ENCODE measurements at regions not wholly inside any gene's neighbourhood (a gene's known extent, or its start where the extent isn't known, plus 50 kb on each side); places are given as distances from the start of the nearest gene placed in this dataset.
"Not testable (repeated sequence)": the region's sequence is repeated elsewhere in the genome, so short reads cannot be mapped to it uniquely, and the experiment has no call there.

- H3K36me3 Mint-ChIP-seq; DNase-seq; H3K27ac Mint-ChIP-seq; H3K36me3 ChIP-seq (ENCODE audit: control insufficient read depth in 2 of 3, insufficient read depth in 3 of 3, low read length in 3 of 3); POLR2A ChIA-PET; H3K27me3 Mint-ChIP-seq; intact Hi-C loops (cut with micrococcal nuclease); ATAC-seq; H3K4me1 ChIP-seq (ENCODE audit: control insufficient read depth in 2 of 2, insufficient read depth in 2 of 2, low read length in 2 of 2); H3K9me3 ChIP-seq (ENCODE audit: control insufficient read depth in 2 of 3, low read length in 3 of 3); H3K9me3 Mint-ChIP-seq; H3K27ac ChIP-seq (ENCODE audit: low read depth, low read length); H3K4me3 Mint-ChIP-seq; H3K4me3 ChIP-seq (ENCODE audit: low read length); H3K4me1 Mint-ChIP-seq; CTCF ChIA-PET; H3K27me3 ChIP-seq (ENCODE audit: control insufficient read depth in 2 of 2, insufficient read depth in 2 of 2, low read length in 2 of 2): not testable (repeated sequence)
Observed at GRCh38 chr2:182609005-182609404, 107.1 kb upstream of the DNAJC10 start.

DNA sequence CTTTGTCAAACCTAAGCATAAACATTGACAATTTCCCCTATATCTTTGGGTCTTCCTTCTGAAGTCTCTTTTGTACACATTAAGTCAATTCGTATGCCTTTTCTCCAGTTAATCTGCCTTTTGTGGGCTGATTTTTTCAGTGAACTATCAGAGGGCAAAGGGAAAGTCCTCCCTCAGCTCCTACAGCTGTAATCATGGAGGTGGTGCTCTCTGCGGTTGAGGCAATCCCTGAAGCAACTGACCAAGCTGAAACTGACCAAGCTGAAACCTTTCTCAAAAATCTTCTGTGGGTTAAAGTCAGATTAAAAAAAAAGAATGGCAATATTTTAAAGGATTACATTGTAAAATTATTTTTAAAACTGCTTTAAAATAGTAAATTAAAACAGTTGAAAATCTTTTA, 105.8 kb upstream of the DNAJC10 start:
- Histone ChIP-seq H3K4me1 (ENCODE audit: control insufficient read depth in 2 of 2, insufficient read depth in 2 of 2, low read length in 2 of 2) (no peaks in the 10 kb centered on the region), H3K4me3 (ENCODE audit: low read length) (no peak overlapping the region), H3K27ac (ENCODE audit: low read depth, low read length) (no peak overlapping the region), H3K9me3 (ENCODE audit: control insufficient read depth in 2 of 3, low read length in 3 of 3) (no peaks in the 10 kb centered on the region), H3K36me3 (ENCODE audit: control insufficient read depth in 2 of 3, insufficient read depth in 3 of 3, low read length in 3 of 3) (no peaks in the 10 kb centered on the region), H3K27me3 (ENCODE audit: control insufficient read depth in 2 of 2, insufficient read depth in 2 of 2, low read length in 2 of 2) (no peaks in the 10 kb centered on the region)
- no peak for DNase-seq
- H3K9me3 Mint-ChIP-seq = peaks cover 0 to 6% (median 0%) of the 10 kb centered on the region in 11 donors
- H3K27ac Mint-ChIP-seq = no peak overlapping the region
- H3K36me3 Mint-ChIP-seq = no peaks in the 10 kb centered on the region
- POLR2A ChIA-PET = no interaction called here
- no peak for ATAC-seq
- H3K4me3 Mint-ChIP-seq = no peak overlapping the region
- H3K4me1 Mint-ChIP-seq = peaks cover 0 to 2% (median 0%) of the 10 kb centered on the region in 7 donors
- CTCF ChIA-PET = no interaction called here
- intact Hi-C loops (cut with micrococcal nuclease) = no loop called here
- H3K27me3 Mint-ChIP-seq = peaks cover 0 to 6% (median 0%) of the 10 kb centered on the region in 5 donors

DNA sequence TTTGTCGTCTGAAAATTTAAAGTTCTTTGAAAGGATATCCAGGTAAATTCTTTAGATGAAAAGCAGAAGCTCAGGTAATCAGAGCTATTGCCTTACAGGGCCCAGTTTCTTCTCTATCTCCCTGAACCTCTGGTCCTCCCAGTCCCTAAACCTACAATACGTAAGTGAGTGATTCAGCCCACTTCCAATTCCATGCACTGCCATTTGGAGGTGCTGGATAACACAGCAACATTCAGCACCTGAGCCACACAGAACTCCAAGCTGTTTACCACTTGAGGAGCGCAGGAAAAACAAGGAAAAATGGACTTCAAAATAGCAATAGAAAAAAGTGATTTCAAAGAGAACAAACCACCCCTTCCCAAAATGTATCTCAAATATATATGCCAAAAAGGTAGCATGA, 105.0 kb upstream of the DNAJC10 start:
- Histone ChIP-seq H3K9me3 (ENCODE audit: control insufficient read depth in 2 of 3, low read length in 3 of 3) (no peaks in the 10 kb centered on the region), H3K4me1 (ENCODE audit: control insufficient read depth in 2 of 2, insufficient read depth in 2 of 2, low read length in 2 of 2) (no peaks in the 10 kb centered on the region), H3K4me3 (ENCODE audit: low read length) (no peak overlapping the region), H3K36me3 (ENCODE audit: control insufficient read depth in 2 of 3, insufficient read depth in 3 of 3, low read length in 3 of 3) (no peaks in the 10 kb centered on the region), H3K27ac (ENCODE audit: low read depth, low read length) (no peak overlapping the region), H3K27me3 (ENCODE audit: control insufficient read depth in 2 of 2, insufficient read depth in 2 of 2, low read length in 2 of 2) (no peaks in the 10 kb centered on the region)
- DNase-seq = no peak
- intact Hi-C loops (cut with micrococcal nuclease) = no loop called here
- no peak overlapping the region for H3K27ac Mint-ChIP-seq
- ATAC-seq = no peak
- H3K4me1 Mint-ChIP-seq = peaks cover 0 to 2% (median 0%) of the 10 kb centered on the region in 7 donors
- H3K9me3 Mint-ChIP-seq = peaks cover 0 to 6% (median 0%) of the 10 kb centered on the region in 11 donors
- CTCF ChIA-PET = no interaction called here
- H3K4me3 Mint-ChIP-seq = no peak overlapping the region
- H3K27me3 Mint-ChIP-seq = peaks cover 0 to 5% (median 0%) of the 10 kb centered on the region in 5 donors
- POLR2A ChIA-PET = no interaction called here
- no peaks in the 10 kb centered on the region for H3K36me3 Mint-ChIP-seq

DNA sequence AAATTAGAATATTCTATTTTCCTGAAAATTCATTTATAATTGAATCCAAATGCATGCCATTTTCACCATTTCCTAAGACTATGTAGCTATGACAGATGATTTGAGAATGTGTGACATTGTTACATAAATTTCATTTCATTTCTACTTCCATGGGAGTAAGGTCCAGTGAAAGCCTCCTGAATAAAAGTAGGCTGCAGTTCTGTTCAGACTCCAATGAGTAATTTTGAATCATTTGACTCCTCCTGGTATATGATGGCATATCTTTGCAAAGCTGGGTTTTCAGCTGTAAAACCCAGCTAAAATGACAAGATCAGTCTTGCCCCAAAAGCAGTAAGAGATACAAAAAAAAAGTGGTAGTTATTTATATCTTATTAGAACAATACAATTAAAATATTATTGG, 101.0 kb upstream of the DNAJC10 start:
- H3K4me3 Mint-ChIP-seq = no peak overlapping the region
- Histone ChIP-seq H3K27ac (ENCODE audit: low read depth, low read length) (no peak overlapping the region), H3K9me3 (ENCODE audit: control insufficient read depth in 2 of 3, low read length in 3 of 3) (no peaks in the 10 kb centered on the region), H3K27me3 (ENCODE audit: control insufficient read depth in 2 of 2, insufficient read depth in 2 of 2, low read length in 2 of 2) (no peaks in the 10 kb centered on the region), H3K4me1 (ENCODE audit: control insufficient read depth in 2 of 2, insufficient read depth in 2 of 2, low read length in 2 of 2) (no peaks in the 10 kb centered on the region), H3K36me3 (ENCODE audit: control insufficient read depth in 2 of 3, insufficient read depth in 3 of 3, low read length in 3 of 3) (no peaks in the 10 kb centered on the region), H3K4me3 (ENCODE audit: low read length) (no peak overlapping the region)
- intact Hi-C loops (cut with micrococcal nuclease) = no loop called here
- no peaks in the 10 kb centered on the region for H3K4me1 Mint-ChIP-seq
- H3K36me3 Mint-ChIP-seq = no peaks in the 10 kb centered on the region
- no peak for ATAC-seq
- no peak for DNase-seq
- ChIA-PET POLR2A (no interaction called here), CTCF (no interaction called here)
- no peak overlapping the region for H3K27ac Mint-ChIP-seq
- H3K9me3 Mint-ChIP-seq = no peaks in the 10 kb centered on the region
- peaks cover 0 to 5% (median 0%) of the 10 kb centered on the region in 5 donors for H3K27me3 Mint-ChIP-seq

DNA sequence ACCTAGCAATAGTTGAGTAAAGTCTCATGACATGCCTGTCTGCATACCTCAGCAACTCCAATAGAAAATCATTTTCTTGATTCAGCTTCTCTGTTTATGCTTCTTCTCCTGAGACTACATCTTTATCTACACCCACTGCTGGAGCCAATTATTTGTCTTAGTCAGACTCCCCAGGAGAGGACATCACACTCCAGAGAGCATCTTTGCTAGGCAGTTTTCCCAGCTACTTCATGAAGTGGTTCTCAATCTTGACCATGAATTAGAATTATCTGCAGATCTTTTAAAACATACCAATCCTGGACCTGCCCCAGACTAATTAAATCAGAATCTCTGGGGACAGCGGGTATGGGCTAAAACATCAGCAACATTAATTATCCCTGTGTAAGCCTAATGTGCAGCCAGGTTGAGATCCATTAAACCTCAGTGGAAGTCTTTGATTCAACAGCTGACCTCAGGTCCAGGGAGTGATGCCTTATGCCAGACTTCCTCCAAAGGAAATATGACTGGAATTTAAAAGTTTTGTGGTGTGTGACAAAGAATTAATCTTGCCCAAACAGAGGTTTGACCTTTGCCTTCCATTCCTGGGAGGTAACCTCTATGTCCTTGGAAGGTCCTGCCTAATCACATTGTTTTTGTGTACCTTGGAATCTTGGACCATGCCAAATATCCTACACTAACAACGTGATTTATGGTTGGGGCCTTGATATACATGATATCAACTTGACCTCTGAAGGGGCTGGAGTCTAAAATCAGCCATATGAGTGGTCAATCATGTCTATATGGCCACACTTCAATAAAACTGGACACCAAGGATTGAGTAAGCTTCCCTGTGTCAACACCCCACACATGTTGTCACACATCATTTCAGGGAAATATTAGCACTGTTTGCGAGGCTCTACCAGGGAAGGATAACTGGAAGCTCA, 99.3 kb upstream of the DNAJC10 start:
- Mint-ChIP-seq H3K4me3 (no peak overlapping the region), H3K36me3 (no peaks in the 10 kb centered on the region), H3K27ac (no peak overlapping the region), H3K27me3 (peaks cover 0 to 4% (median 0%) of the 10 kb centered on the region in 5 donors), H3K4me1 (no peaks in the 10 kb centered on the region), H3K9me3 (no peaks in the 10 kb centered on the region)
- ATAC-seq = no peak
- no peak overlapping the region for H3K4me3 ChIP-seq (ENCODE audit: low read length)
- ChIA-PET CTCF (no interaction called here), POLR2A (no interaction called here)
- no peaks in the 10 kb centered on the region for H3K9me3 ChIP-seq (ENCODE audit: control insufficient read depth in 2 of 3, low read length in 3 of 3)
- DNase-seq = no peak
- H3K27ac ChIP-seq (ENCODE audit: low read depth, low read length) = no peak overlapping the region
- H3K4me1 ChIP-seq (ENCODE audit: control insufficient read depth in 2 of 2, insufficient read depth in 2 of 2, low read length in 2 of 2) = no peaks in the 10 kb centered on the region
- H3K27me3 ChIP-seq (ENCODE audit: control insufficient read depth in 2 of 2, insufficient read depth in 2 of 2, low read length in 2 of 2) = no peaks in the 10 kb centered on the region
- intact Hi-C loops (cut with micrococcal nuclease) = no loop called here
- no peaks in the 10 kb centered on the region for H3K36me3 ChIP-seq (ENCODE audit: control insufficient read depth in 2 of 3, insufficient read depth in 3 of 3, low read length in 3 of 3)

DNA sequence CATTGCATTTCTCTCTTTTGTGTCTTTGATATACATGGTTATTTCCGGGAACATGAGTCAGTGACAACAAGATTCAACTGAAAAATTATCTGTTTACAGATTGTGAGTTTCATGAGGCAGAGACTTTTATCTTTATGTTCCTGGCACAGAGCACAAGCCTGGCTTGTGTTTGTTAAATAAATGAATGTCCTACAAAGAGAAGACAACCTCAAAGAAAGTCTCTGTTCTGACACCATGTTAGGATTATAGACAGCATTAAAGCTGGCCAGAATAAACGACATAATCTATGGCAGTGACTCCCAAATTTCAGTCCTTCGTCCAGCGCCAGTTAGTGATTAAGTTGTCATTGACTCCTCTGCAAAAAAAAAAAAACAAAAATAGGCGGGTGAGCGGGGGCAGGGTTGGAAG, 97.4 kb upstream of the DNAJC10 start:
- Mint-ChIP-seq H3K4me1 (no peaks in the 10 kb centered on the region), H3K9me3 (no peaks in the 10 kb centered on the region), H3K27me3 (peaks cover 0 to 10% (median 0%) of the 10 kb centered on the region in 5 donors), H3K36me3 (no peaks in the 10 kb centered on the region), H3K4me3 (no peak overlapping the region), H3K27ac (no peak overlapping the region)
- no peaks in the 10 kb centered on the region for H3K36me3 ChIP-seq (ENCODE audit: control insufficient read depth in 2 of 3, insufficient read depth in 3 of 3, low read length in 3 of 3)
- H3K27ac ChIP-seq (ENCODE audit: low read depth, low read length) = no peak overlapping the region
- H3K4me3 ChIP-seq (ENCODE audit: low read length) = no peak overlapping the region
- POLR2A ChIA-PET = no interaction called here
- CTCF ChIA-PET = no interaction called here
- no peaks in the 10 kb centered on the region for H3K9me3 ChIP-seq (ENCODE audit: control insufficient read depth in 2 of 3, low read length in 3 of 3)
- H3K4me1 ChIP-seq (ENCODE audit: control insufficient read depth in 2 of 2, insufficient read depth in 2 of 2, low read length in 2 of 2) = no peaks in the 10 kb centered on the region
- DNase-seq (no peak), ATAC-seq (no peak)
- intact Hi-C loops (cut with micrococcal nuclease) = no loop called here
- H3K27me3 ChIP-seq (ENCODE audit: control insufficient read depth in 2 of 2, insufficient read depth in 2 of 2, low read length in 2 of 2) = no peaks in the 10 kb centered on the region

GRCh38 chr2:182619276-182619675, 96.8 kb upstream of the DNAJC10 start:
- Mint-ChIP-seq H3K4me3 (no peak overlapping the region), H3K9me3 (no peaks in the 10 kb centered on the region), H3K27me3 (peaks cover 0 to 10% (median under 1%) of the 10 kb centered on the region in 5 donors), H3K36me3 (no peaks in the 10 kb centered on the region), H3K27ac (no peak overlapping the region), H3K4me1 (no peaks in the 10 kb centered on the region)
- intact Hi-C loops (cut with micrococcal nuclease) = no loop called here
- H3K4me1 ChIP-seq (ENCODE audit: control insufficient read depth in 2 of 2, insufficient read depth in 2 of 2, low read length in 2 of 2) = no peaks in the 10 kb centered on the region
- no peaks in the 10 kb centered on the region for H3K27me3 ChIP-seq (ENCODE audit: control insufficient read depth in 2 of 2, insufficient read depth in 2 of 2, low read length in 2 of 2)
- H3K27ac ChIP-seq (ENCODE audit: low read depth, low read length) = no peak overlapping the region
- no peak overlapping the region for H3K4me3 ChIP-seq (ENCODE audit: low read length)
- H3K9me3 ChIP-seq (ENCODE audit: control insufficient read depth in 2 of 3, low read length in 3 of 3) = no peaks in the 10 kb centered on the region
- no peak for DNase-seq
- H3K36me3 ChIP-seq (ENCODE audit: control insufficient read depth in 2 of 3, insufficient read depth in 3 of 3, low read length in 3 of 3) = no peaks in the 10 kb centered on the region
- ChIA-PET POLR2A (no interaction called here), CTCF (no interaction called here)
- no peak for ATAC-seq

Measured in naive thymus-derived CD4-positive, alpha-beta T cell (primary cell).